Activated CD8-positive, alpha-beta memory T cell treated with anti-CD3 and anti-CD28 coated beads, Interleukin-2, amount 10 ng/mL, durations not matched to agents 7 days and 5 days (primary cell): ENCODE measurements at regions not wholly inside any gene's neighbourhood (a gene's known extent, or its start where the extent isn't known, plus 50 kb on each side); places are given as distances from the start of the nearest gene placed in this dataset.
"Not testable (repeated sequence)": the region's sequence is repeated elsewhere in the genome, so short reads cannot be mapped to it uniquely, and the experiment has no call there.

Experiments
- ATAC-seq: fragments of 150-1000 bp; cut with Tn5 transposase; one replicate; pipeline ENCODE4 v1.10.0; 2021; ENCODE audit warnings: moderate library complexity
- CTCF ChIA-PET: fragments of 350-600 bp; sonication (Branson Sonifier 250); formaldehyde crosslinking; loops from one replicate; lab custom pipeline; 2021; ENCODE audit warnings: antibody characterized with exemption; lab: Charles Lee
- DNase-seq: peaks from one replicate; pipeline ENCODE4 v3.0.0-alpha.2; 2020
- H3K27ac Mint-ChIP-seq: one replicate; pipeline ENCODE4 v1.8.0; 2021; ENCODE audit warnings: mild to moderate bottlenecking, mixed read lengths
- H3K27me3 Mint-ChIP-seq: one replicate; pipeline ENCODE4 v1.8.0; 2021; ENCODE audit warnings: mixed read lengths
- H3K36me3 Mint-ChIP-seq: one replicate; pipeline ENCODE4 v1.8.0; 2021; ENCODE audit warnings: mild to moderate bottlenecking, mixed read lengths
- H3K4me1 Mint-ChIP-seq: one replicate; pipeline ENCODE4 v1.8.0; 2021; ENCODE audit warnings: mixed read lengths
- H3K4me3 Mint-ChIP-seq: one replicate; pipeline ENCODE4 v1.8.0; 2021; ENCODE audit warnings: mild to moderate bottlenecking, moderate library complexity, mixed read lengths
- H3K9me3 Mint-ChIP-seq: one replicate; pipeline ENCODE4 v1.8.0; 2022; ENCODE audit warnings: low read depth, mixed read lengths

- CTCF ChIA-PET = no interaction called here
- Mint-ChIP-seq H3K27me3 (no peaks in the 10 kb centered on the region), H3K4me3 (no peak overlapping the region), H3K27ac (no peak overlapping the region), H3K4me1 (no peaks in the 10 kb centered on the region), H3K9me3 (peaks cover 3% of the 10 kb centered on the region), H3K36me3 (no peaks in the 10 kb centered on the region)
- no peak for ATAC-seq
- DNase-seq = no peak
Observed at GRCh38 chr15:95194746-95195145, 963.4 kb downstream of the MCTP2 start.

- ATAC-seq = no peak
- H3K36me3 Mint-ChIP-seq = no peaks in the 10 kb centered on the region
- H3K4me1 Mint-ChIP-seq = no peaks in the 10 kb centered on the region
- H3K27me3 Mint-ChIP-seq = no peaks in the 10 kb centered on the region
- DNase-seq = no peak
- H3K27ac Mint-ChIP-seq = no peak overlapping the region
- H3K9me3 Mint-ChIP-seq = peaks cover 3% of the 10 kb centered on the region
- CTCF ChIA-PET = no interaction called here
- H3K4me3 Mint-ChIP-seq = no peak overlapping the region
Observed at GRCh38 chr15:95196176-95196915, 965.0 kb downstream of the MCTP2 start.

GRCh38 chr15:95202569-95203349, 971.4 kb downstream of the MCTP2 start:
- Mint-ChIP-seq H3K4me3 (no peak overlapping the region), H3K36me3 (no peaks in the 10 kb centered on the region), H3K4me1 (no peaks in the 10 kb centered on the region), H3K27ac (no peak overlapping the region), H3K9me3 (peaks cover 3% of the 10 kb centered on the region), H3K27me3 (no peaks in the 10 kb centered on the region)
- ATAC-seq (no peak), DNase-seq (no peak)
- CTCF ChIA-PET = no interaction called here

- no peaks in the 10 kb centered on the region for H3K27me3 Mint-ChIP-seq
- H3K36me3 Mint-ChIP-seq = no peaks in the 10 kb centered on the region
- no peak overlapping the region for H3K27ac Mint-ChIP-seq
- CTCF ChIA-PET = no interaction called here
- no peaks in the 10 kb centered on the region for H3K4me1 Mint-ChIP-seq
- no peak overlapping the region for H3K4me3 Mint-ChIP-seq
- ATAC-seq = no peak
- DNase-seq = no peak
- no peaks in the 10 kb centered on the region for H3K9me3 Mint-ChIP-seq
Observed at GRCh38 chr15:95205077-95205476, 973.7 kb downstream of the MCTP2 start.

- H3K36me3 Mint-ChIP-seq, DNase-seq, H3K27ac Mint-ChIP-seq, H3K9me3 Mint-ChIP-seq, H3K4me1 Mint-ChIP-seq, ATAC-seq, H3K27me3 Mint-ChIP-seq, CTCF ChIA-PET, H3K4me3 Mint-ChIP-seq: not testable (repeated sequence)
Observed at GRCh38 chr15:95205830-95206229, 974.5 kb downstream of the MCTP2 start.

GRCh38 chr15:95208071-95208470, 976.7 kb downstream of the MCTP2 start:
- DNase-seq = no peak
- no peak overlapping the region for H3K27ac Mint-ChIP-seq
- H3K9me3 Mint-ChIP-seq = no peaks in the 10 kb centered on the region
- H3K4me3 Mint-ChIP-seq = no peak overlapping the region
- CTCF ChIA-PET = no interaction called here
- no peaks in the 10 kb centered on the region for H3K27me3 Mint-ChIP-seq
- H3K4me1 Mint-ChIP-seq = no peaks in the 10 kb centered on the region
- no peak for ATAC-seq
- H3K36me3 Mint-ChIP-seq = no peaks in the 10 kb centered on the region

- Mint-ChIP-seq H3K4me1 (no peaks in the 10 kb centered on the region), H3K9me3 (no peaks in the 10 kb centered on the region), H3K27ac (no peak overlapping the region), H3K27me3 (no peaks in the 10 kb centered on the region), H3K36me3 (no peaks in the 10 kb centered on the region), H3K4me3 (no peak overlapping the region)
- CTCF ChIA-PET = no interaction called here
- ATAC-seq (no peak), DNase-seq (no peak)
Observed at GRCh38 chr15:95208988-95209387, 977.6 kb downstream of the MCTP2 start.

- no peak overlapping the region for H3K4me3 Mint-ChIP-seq
Observed at GRCh38 chr15:95210436-95210981, 979.1 kb downstream of the MCTP2 start.

GRCh38 chr15:95215017-95215416, 983.7 kb downstream of the MCTP2 start:
- DNase-seq = no peak
- Mint-ChIP-seq H3K36me3 (no peaks in the 10 kb centered on the region), H3K4me1 (no peaks in the 10 kb centered on the region), H3K9me3 (no peaks in the 10 kb centered on the region), H3K4me3 (no peak overlapping the region), H3K27me3 (no peaks in the 10 kb centered on the region), H3K27ac (no peak overlapping the region)
- CTCF ChIA-PET = no interaction called here
- ATAC-seq = no peak

More at GRCh38 chr15:95210436-95210981, 979.1 kb downstream of the MCTP2 start:
- Mint-ChIP-seq H3K36me3 (no peaks in the 10 kb centered on the region), H3K4me1 (no peaks in the 10 kb centered on the region), H3K27me3 (no peaks in the 10 kb centered on the region), H3K9me3 (no peaks in the 10 kb centered on the region), H3K27ac (no peak overlapping the region)
- CTCF ChIA-PET = no interaction called here
- no peak for DNase-seq
- ATAC-seq = no peak

GRCh38 chr15:95226835-95227234, 995.5 kb downstream of the MCTP2 start:
- Mint-ChIP-seq H3K4me3 (no peak overlapping the region), H3K27ac (no peak overlapping the region), H3K36me3 (no peaks in the 10 kb centered on the region), H3K9me3 (peaks cover 5% of the 10 kb centered on the region), H3K27me3 (no peaks in the 10 kb centered on the region), H3K4me1 (no peaks in the 10 kb centered on the region)
- ATAC-seq (no peak), DNase-seq (no peak)
- CTCF ChIA-PET = no interaction called here

GRCh38 chr15:95227235-95227634, 995.9 kb downstream of the MCTP2 start:
- H3K4me3 Mint-ChIP-seq = no peak overlapping the region
- CTCF ChIA-PET = no interaction called here
- H3K27me3 Mint-ChIP-seq = no peaks in the 10 kb centered on the region
- no peaks in the 10 kb centered on the region for H3K4me1 Mint-ChIP-seq
- peaks cover 5% of the 10 kb centered on the region for H3K9me3 Mint-ChIP-seq
- no peak overlapping the region for H3K27ac Mint-ChIP-seq
- DNase-seq (no peak), ATAC-seq (no peak)
- H3K36me3 Mint-ChIP-seq = no peaks in the 10 kb centered on the region

GRCh38 chr15:95228856-95229555, 997.6 kb downstream of the MCTP2 start:
- CTCF ChIA-PET = no interaction called here
- DNase-seq (no peak), ATAC-seq (no peak)
- Mint-ChIP-seq H3K9me3 (peaks cover 5% of the 10 kb centered on the region), H3K36me3 (no peaks in the 10 kb centered on the region), H3K4me3 (no peak overlapping the region), H3K27me3 (no peaks in the 10 kb centered on the region), H3K27ac (no peak overlapping the region), H3K4me1 (no peaks in the 10 kb centered on the region)

- CTCF ChIA-PET = interaction anchor here (1.5 kb wide), 1 partner anchor 24 kb away, joined by 3 read pairs; no protein-coding TSS in a partner anchor
- no peak overlapping the region for H3K27ac Mint-ChIP-seq
- H3K9me3 Mint-ChIP-seq = peaks cover 6% of the 10 kb centered on the region
- no peaks in the 10 kb centered on the region for H3K4me1 Mint-ChIP-seq
- H3K36me3 Mint-ChIP-seq = no peaks in the 10 kb centered on the region
- H3K27me3 Mint-ChIP-seq = no peaks in the 10 kb centered on the region
- no peak overlapping the region for H3K4me3 Mint-ChIP-seq
- DNase-seq = no peak
- no peak for ATAC-seq
Observed at GRCh38 chr15:95235033-95235432, 1003.7 kb downstream of the MCTP2 start.
